Suprapubic skin (tissue), 3 donors: ENCODE measurements at regions not wholly inside any gene's neighbourhood (a gene's known extent, or its start where the extent isn't known, plus 50 kb on each side); places are given as distances from the start of the nearest gene placed in this dataset.

Experiments used
- POLR2A ChIP-seq, 2 donors: fragments of 450-650 bp; IDR thresholded peaks; one replicate each; pipeline ENCODE4 v1.6.1; 2017; ENCODE audit warnings: antibody characterized with exemption in 2 of 2, mild to moderate bottlenecking in 2 of 2, moderate library complexity in 2 of 2
- TF ChIP-seq, protein P1 (sequence below), 2 donors: fragments of 200-600 bp in 1 of 2; fragments of 450-650 bp in 1 of 2; sonication (generic) in 1 of 2; IDR thresholded peaks; one replicate each; pipeline ENCODE4 v1.5.1; 2016 to 2019; ENCODE audit warnings: antibody characterized with exemption in 2 of 2, mild to moderate bottlenecking in 1 of 2, moderate library complexity in 1 of 2

DNA sequence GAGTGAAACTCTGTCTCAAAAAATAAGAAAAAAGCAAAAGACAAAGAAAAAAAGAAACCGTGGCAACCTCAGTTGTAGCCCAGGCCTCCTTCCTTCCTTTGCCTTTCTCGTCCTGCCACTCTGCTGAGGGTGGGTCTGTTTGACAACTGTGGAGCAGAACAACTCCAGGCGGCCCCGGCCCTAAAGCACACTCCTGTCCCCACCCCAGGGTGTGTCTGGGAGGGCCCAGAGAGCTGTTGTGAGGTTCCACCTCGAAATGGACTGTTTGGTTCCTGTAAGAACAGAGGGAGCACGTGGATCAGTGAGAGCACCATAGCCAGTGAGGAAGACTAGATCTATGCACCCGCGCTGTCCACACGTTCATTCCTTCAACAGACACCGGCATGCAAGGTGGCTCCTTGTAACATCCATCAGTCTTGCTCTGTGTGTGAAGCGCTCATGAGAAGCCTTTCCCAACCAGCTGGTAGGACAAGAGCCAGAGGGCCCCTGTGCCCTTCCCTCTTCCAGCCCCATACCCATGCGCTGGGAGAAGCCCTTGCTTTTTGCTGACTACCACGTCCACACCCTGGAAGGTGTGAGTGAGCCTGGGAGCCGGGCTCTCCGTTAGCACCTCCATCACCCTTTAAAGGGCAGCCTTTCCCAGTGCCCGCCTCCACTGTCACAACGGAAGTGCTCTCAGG, 61.6 kb downstream of the SOWAHC start:
- TF ChIP-seq, protein P1, sequence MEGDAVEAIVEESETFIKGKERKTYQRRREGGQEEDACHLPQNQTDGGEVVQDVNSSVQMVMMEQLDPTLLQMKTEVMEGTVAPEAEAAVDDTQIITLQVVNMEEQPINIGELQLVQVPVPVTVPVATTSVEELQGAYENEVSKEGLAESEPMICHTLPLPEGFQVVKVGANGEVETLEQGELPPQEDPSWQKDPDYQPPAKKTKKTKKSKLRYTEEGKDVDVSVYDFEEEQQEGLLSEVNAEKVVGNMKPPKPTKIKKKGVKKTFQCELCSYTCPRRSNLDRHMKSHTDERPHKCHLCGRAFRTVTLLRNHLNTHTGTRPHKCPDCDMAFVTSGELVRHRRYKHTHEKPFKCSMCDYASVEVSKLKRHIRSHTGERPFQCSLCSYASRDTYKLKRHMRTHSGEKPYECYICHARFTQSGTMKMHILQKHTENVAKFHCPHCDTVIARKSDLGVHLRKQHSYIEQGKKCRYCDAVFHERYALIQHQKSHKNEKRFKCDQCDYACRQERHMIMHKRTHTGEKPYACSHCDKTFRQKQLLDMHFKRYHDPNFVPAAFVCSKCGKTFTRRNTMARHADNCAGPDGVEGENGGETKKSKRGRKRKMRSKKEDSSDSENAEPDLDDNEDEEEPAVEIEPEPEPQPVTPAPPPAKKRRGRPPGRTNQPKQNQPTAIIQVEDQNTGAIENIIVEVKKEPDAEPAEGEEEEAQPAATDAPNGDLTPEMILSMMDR (IDR thresholded peaks at IDR 0.05), result no peak
- no peak for TF ChIP-seq POLR2A (IDR thresholded peaks at IDR 0.05)
